GM12873 (cell line): ENCODE measurements at regions not wholly inside any gene's neighbourhood (a gene's known extent, or its start where the extent isn't known, plus 50 kb on each side); places are given as distances from the start of the nearest gene placed in this dataset.

ENCODE experiments used
- TF ChIP-seq, protein P1 (sequence below): IDR thresholded peaks from 2 replicates; pipeline ENCODE4 v1.5.1; 2012; ENCODE audit warnings: low read depth, mild to moderate bottlenecking, moderate library complexity, low read length, control low read depth; ENCODE audit not compliant: insufficient read depth; ENCODE audit errors: missing control alignments

DNA sequence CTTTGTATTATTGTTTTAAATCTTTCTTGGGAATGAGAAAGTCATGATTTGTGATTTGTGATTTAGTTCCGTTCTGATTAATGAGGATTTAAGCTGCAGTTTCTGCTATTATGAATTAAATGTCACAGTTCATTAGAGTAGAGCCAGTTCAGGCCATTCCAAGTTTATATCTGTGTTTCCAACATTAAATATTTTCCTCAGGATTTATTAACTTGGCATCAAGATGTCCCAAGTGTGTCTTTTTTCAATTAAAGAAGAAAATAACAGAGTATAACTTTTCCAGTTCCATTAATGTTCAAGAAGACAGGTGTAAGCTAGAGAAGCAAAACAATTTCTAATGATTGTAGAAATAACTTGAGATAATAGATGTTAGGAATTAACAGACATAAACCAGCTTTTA, 1183.2 kb upstream of the CELF2 start:
- TF ChIP-seq, protein P1, sequence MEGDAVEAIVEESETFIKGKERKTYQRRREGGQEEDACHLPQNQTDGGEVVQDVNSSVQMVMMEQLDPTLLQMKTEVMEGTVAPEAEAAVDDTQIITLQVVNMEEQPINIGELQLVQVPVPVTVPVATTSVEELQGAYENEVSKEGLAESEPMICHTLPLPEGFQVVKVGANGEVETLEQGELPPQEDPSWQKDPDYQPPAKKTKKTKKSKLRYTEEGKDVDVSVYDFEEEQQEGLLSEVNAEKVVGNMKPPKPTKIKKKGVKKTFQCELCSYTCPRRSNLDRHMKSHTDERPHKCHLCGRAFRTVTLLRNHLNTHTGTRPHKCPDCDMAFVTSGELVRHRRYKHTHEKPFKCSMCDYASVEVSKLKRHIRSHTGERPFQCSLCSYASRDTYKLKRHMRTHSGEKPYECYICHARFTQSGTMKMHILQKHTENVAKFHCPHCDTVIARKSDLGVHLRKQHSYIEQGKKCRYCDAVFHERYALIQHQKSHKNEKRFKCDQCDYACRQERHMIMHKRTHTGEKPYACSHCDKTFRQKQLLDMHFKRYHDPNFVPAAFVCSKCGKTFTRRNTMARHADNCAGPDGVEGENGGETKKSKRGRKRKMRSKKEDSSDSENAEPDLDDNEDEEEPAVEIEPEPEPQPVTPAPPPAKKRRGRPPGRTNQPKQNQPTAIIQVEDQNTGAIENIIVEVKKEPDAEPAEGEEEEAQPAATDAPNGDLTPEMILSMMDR = no peak

DNA sequence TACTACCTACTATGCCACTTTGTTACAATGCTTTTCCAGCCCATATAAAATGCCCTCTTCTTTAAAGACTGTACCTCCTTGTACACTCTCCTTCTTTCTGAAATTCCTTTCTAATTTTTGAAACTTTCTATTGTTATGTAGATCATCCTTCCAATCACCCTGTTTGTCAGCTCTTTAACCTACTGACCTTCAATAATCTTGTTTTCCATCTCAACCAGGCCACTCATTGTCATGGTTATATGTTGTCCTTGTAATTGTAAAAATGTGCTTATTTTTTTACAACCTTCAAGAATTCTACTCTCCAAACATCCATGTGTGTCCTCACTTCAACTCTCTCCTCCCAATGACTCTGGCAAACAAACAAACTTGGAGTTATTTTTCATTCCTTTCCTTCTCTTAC, 1172.6 kb upstream of the CELF2 start:
- TF ChIP-seq, protein P1 = no peak

DNA sequence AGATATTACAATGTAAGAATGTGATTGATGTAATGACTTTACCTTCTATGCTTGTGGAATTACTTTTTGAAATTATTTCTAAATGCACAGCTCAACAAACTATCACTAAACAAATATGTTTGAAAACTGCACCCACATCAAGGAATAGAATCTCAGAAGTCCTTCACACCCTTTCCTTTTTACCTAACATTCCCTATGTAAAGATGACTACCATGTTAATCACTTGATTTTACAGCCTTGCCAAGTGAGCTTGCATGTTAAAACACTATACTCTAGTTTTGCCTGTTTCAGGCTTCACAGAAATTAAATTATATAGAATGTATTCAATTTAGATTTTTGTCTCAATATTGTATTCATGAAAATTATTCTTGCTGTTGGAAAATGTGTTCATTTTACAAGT, 1169.4 kb upstream of the CELF2 start:
- TF ChIP-seq, protein P1 = no peak

DNA sequence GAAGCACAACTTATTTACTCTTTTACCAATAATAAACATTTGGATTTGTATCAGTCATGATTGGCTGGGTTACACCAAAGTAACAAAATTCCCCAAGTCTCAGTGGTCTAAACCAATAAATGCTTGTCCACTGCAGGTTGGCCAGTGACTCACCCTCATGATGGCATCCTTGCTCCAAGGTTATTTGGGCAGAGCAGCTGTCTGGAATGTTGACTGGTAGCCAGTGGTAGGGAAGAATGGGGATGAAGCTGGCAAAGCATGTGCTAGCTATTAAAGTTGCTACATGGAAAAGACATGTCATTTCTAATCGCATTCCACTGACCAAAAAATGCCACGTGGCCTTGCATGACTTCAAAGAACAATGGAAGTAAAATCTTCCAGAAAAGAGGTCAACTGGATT, 1168.7 kb upstream of the CELF2 start:
- TF ChIP-seq, protein P1 = no peak

DNA sequence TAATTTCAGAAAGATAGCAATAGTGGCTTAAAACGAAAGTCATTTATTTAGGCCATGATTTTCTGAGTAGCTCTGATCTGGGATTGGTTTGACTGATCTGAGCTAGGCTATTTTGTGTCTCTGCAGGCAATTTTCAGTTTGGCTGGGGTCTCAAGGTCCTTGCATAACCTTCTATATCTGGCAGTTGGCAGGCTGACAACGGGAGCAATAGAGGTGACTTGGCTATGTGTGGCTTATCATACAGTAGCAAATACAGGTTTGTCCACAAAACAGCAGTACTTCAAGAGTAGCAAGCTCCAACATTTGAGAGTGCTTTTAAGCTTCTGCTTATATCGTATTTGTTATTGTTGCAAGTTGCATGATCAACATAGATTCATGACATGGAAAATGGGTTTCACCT, 1167.3 kb upstream of the CELF2 start:
- TF ChIP-seq, protein P1 = no peak

DNA sequence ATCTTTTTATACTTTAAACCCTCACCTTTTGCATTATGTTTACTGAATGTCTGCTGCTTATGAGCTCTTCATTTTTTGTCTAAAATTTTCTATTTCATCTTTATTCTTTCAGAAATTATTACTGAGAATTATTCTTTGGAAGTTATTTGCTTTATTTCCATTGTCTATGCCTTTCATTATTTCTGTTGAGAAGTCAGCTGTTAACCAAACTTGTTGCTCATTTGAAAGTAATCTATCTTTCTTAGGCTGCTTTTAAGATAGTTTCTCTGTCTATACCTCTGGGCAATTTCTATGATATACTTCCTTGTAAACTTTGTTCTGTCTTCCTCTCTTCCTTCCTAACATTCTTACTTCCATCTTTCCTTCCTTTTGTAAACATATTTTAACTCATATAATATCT, 1165.9 kb upstream of the CELF2 start:
- TF ChIP-seq, protein P1 = no peak

DNA sequence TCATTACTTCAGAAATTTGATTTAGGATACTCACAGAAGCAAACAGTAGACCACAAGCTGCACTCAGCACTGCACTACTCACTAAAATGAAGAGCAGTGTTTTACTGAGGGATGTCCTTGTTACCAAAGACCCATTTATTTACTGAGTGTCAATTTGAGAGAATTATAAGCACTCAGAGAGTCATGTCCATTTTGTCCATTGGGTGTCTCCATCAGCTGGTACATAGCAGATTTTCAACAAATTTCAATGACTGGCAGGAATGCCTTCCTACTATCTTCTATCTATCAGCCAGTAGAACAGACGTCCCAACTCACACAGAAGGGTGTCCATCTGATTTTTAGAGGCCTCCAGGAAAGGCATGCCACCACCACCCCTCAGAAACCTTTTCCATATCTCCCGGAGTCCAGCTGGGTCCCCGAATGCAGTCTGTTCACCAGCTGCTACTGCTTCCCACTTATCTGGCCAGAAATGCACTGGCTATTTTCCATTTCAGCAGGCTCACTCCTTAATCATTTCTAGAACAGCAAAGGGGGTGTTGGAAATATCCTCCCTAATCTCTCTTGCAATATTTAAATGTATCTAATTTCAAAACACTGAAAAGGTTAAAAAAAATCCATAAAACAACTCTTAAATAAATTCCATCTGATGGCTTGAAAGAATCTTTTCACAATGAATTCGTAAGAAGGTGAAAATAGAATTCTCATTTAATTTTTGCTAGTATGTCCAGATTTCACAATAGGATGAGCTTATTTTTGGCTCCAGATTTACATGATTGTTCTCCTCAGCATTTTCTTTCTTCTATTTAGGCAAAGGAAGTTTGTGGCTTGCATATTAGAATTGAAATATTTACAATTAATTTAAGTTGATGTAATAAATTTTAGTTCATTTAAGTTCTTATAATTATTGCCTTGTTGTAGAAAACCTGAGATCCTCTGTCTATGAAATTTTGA, 1164.0 kb upstream of the CELF2 start:
- TF ChIP-seq, protein P1 = no peak
